H9 (cell line): ENCODE measurements at regions not wholly inside any gene's neighbourhood (a gene's known extent, or its start where the extent isn't known, plus 50 kb on each side); places are given as distances from the start of the nearest gene placed in this dataset.

Source experiments
- DNase-seq: peaks from one replicate; pipeline ENCODE4 v3.0.0-alpha.2; 2017
- H2AFZ ChIP-seq: one replicate; pipeline ENCODE4 v1.6.1; 2013; ENCODE audit warnings: mild to moderate bottlenecking, low read length, control low read depth, moderate library complexity
- H2AK5ac ChIP-seq: 2 replicates; pipeline ENCODE4 v1.6.1; 2013; ENCODE audit warnings: low read length, control low read depth, mixed read lengths; ENCODE audit not compliant: insufficient read length
- H2BK120ac ChIP-seq: one replicate; pipeline ENCODE4 v1.6.1; 2013; ENCODE audit warnings: low read depth, mild to moderate bottlenecking, low read length, control low read depth, inconsistent platforms; ENCODE audit not compliant: poor library complexity, severe bottlenecking
- H2BK12ac ChIP-seq: 2 replicates; pipeline ENCODE4 v1.6.1; 2013; ENCODE audit warnings: low read length, control low read depth, mixed read lengths, low read depth; ENCODE audit not compliant: insufficient read length
- H2BK15ac ChIP-seq: 2 replicates; pipeline ENCODE4 v1.6.1; 2013; ENCODE audit warnings: low read depth, low read length, control low read depth
- H2BK20ac ChIP-seq: one replicate; pipeline ENCODE4 v1.6.1; 2013; ENCODE audit warnings: low read depth, mild to moderate bottlenecking, low read length, control low read depth, inconsistent platforms; ENCODE audit not compliant: poor library complexity, severe bottlenecking
- H2BK5ac ChIP-seq: 2 replicates; pipeline ENCODE4 v1.6.1; 2013; ENCODE audit warnings: low read length, control low read depth, mixed read lengths; ENCODE audit not compliant: insufficient read length
- H3K14ac ChIP-seq: 2 replicates; pipeline ENCODE4 v1.6.1; 2013; ENCODE audit warnings: low read length, control low read depth; ENCODE audit not compliant: insufficient read depth
- H3K18ac ChIP-seq: 2 replicates; pipeline ENCODE4 v1.6.1; 2013; ENCODE audit warnings: low read depth, mild to moderate bottlenecking, mixed read lengths, low read length, control low read depth; ENCODE audit not compliant: insufficient read length
- H3K23ac ChIP-seq: 2 replicates; pipeline ENCODE4 v1.6.1; 2013; ENCODE audit warnings: low read length, control low read depth, mixed read lengths, low read depth; ENCODE audit not compliant: insufficient read length
- H3K23me2 ChIP-seq: 2 replicates; pipeline ENCODE4 v1.6.1; 2013; ENCODE audit warnings: low read depth, mild to moderate bottlenecking, mixed read lengths, low read length, control low read depth; ENCODE audit not compliant: insufficient read length, poor library complexity, severe bottlenecking
- H3K27ac ChIP-seq: 2 replicates; pipeline ENCODE4 v1.5.1; 2013; ENCODE audit warnings: low read length, control low read depth, mixed read lengths, low read depth; ENCODE audit not compliant: insufficient read length
- H3K27me3 ChIP-seq: 2 replicates; pipeline ENCODE4 v1.6.1; 2013; ENCODE audit warnings: low read length, control low read depth, inconsistent platforms; ENCODE audit not compliant: insufficient read depth
- H3K4ac ChIP-seq: 2 replicates; pipeline ENCODE4 v1.6.1; 2013; ENCODE audit warnings: low read depth, mild to moderate bottlenecking, control low read depth, inconsistent platforms, low read length, moderate library complexity
- H3K4me1 ChIP-seq: 2 replicates; pipeline ENCODE4 v1.6.1; 2013; ENCODE audit warnings: low read length, control low read depth, inconsistent platforms; ENCODE audit not compliant: insufficient read depth
- H3K4me2 ChIP-seq: 2 replicates; pipeline ENCODE4 v1.6.1; 2013; ENCODE audit warnings: low read length, control low read depth, mixed read lengths; ENCODE audit not compliant: insufficient read length, insufficient read depth
- H3K56ac ChIP-seq: 2 replicates; pipeline ENCODE4 v1.6.1; 2013; ENCODE audit warnings: low read depth, mild to moderate bottlenecking, mixed read lengths, low read length, control low read depth; ENCODE audit not compliant: insufficient read length
- H3K79me1 ChIP-seq: 2 replicates; pipeline ENCODE4 v1.6.1; 2013; ENCODE audit warnings: low read depth, mild to moderate bottlenecking, moderate library complexity, low read length, control low read depth, inconsistent platforms; ENCODE audit not compliant: insufficient read depth, poor library complexity, severe bottlenecking
- H3K79me2 ChIP-seq: 2 replicates; pipeline ENCODE4 v1.6.1; 2013; ENCODE audit warnings: low read length, control low read depth, inconsistent platforms; ENCODE audit not compliant: insufficient read depth
- H3K9ac ChIP-seq: 2 replicates; pipeline ENCODE4 v1.6.1; 2013; ENCODE audit warnings: low read length, control low read depth, mixed read lengths; ENCODE audit not compliant: insufficient read length; ENCODE audit errors: extremely low read depth
- H3K9me3 ChIP-seq: one replicate; pipeline ENCODE4 v1.6.1; 2013; ENCODE audit warnings: low read depth, low read length, inconsistent platforms; ENCODE audit not compliant: control insufficient read depth
- H3T11ph ChIP-seq: one replicate; pipeline ENCODE4 v1.6.1; 2013; ENCODE audit warnings: mild to moderate bottlenecking, low read length, control low read depth, inconsistent platforms
- H4K20me1 ChIP-seq: one replicate; pipeline ENCODE4 v1.6.1; 2013; ENCODE audit not compliant: control insufficient read depth, insufficient read length, insufficient read depth
- H4K5ac ChIP-seq: 2 replicates; pipeline ENCODE4 v1.6.1; 2013; ENCODE audit warnings: low read depth, mild to moderate bottlenecking, mixed read lengths, low read length, control low read depth; ENCODE audit not compliant: insufficient read length
- H4K8ac ChIP-seq: replicated peaks from 2 replicates; pipeline ENCODE4 v1.6.1; 2013; ENCODE audit warnings: low read length, control low read depth, mixed read lengths, low read depth; ENCODE audit not compliant: insufficient read length
- H4K91ac ChIP-seq: 2 replicates; pipeline ENCODE4 v1.6.1; 2013; ENCODE audit warnings: low read depth, mild to moderate bottlenecking, moderate library complexity, mixed read lengths, low read length, control low read depth; ENCODE audit not compliant: insufficient read length
- H3K27ac Mint-ChIP-seq, 3 experiments: 2 replicates in 2 of 3; 3 replicates in 1 of 3; pipeline ENCODE4 v1.8.0; 2020 to 2021; ENCODE audit warnings: mixed read lengths in 3 of 3, mild to moderate bottlenecking in 1 of 3, moderate library complexity in 1 of 3
- H3K27me3 Mint-ChIP-seq: 2 replicates; pipeline ENCODE4 v1.8.0; 2021; ENCODE audit warnings: low read depth, mild to moderate bottlenecking, moderate library complexity, mixed read lengths
- H3K36me3 Mint-ChIP-seq, 3 experiments: 2 replicates in 2 of 3; 3 replicates in 1 of 3; pipeline ENCODE4 v1.8.0; 2020 to 2021; ENCODE audit warnings: low read depth in 3 of 3, mixed read lengths in 3 of 3; ENCODE audit not compliant: insufficient read depth in 1 of 3
- H3K4me1 Mint-ChIP-seq, 2 experiments: 2 replicates each; pipeline ENCODE4 v1.8.0; 2020; ENCODE audit warnings: mixed read lengths in 2 of 2
- H3K4me3 Mint-ChIP-seq, 2 experiments: 2 replicates in 1 of 2; 3 replicates in 1 of 2; pipeline ENCODE4 v1.8.0; 2020 to 2021; ENCODE audit warnings: mild to moderate bottlenecking in 2 of 2, mixed read lengths in 2 of 2, moderate library complexity in 1 of 2
- H3K9me3 Mint-ChIP-seq, 2 experiments: 2 replicates in 1 of 2; 3 replicates in 1 of 2; pipeline ENCODE4 v1.8.0; 2020; ENCODE audit warnings: mild to moderate bottlenecking in 2 of 2, mixed read lengths in 2 of 2, moderate library complexity in 1 of 2
- CTCF ChIP-seq: fragments of 200-600 bp; sonication (generic); conservative IDR thresholded peaks from 3 replicates; pipeline ENCODE4 v1.8.0; 2021; ENCODE audit warnings: antibody characterized with exemption, mild to moderate bottlenecking
- WGBS: extraction: QIAGEN DNeasy Blood & Tissue Kit; methylation state at CpG from one replicate; pipeline ENCODE4 v1.1.7; 2013; ENCODE audit warnings: missing lambda C conversion rate, low lambda C conversion rate, mixed read lengths; ENCODE audit not compliant: insufficient read length; ENCODE audit errors: extremely low coverage; 5-methylcytosine and 5-hydroxymethylcytosine counted together

- no peak overlapping the region for H2AFZ ChIP-seq
- no peak overlapping the region for H2AK5ac ChIP-seq
- no peak overlapping the region for H2BK120ac ChIP-seq
- H4K8ac ChIP-seq = no peak overlapping the region
- H3K9ac ChIP-seq = no peak overlapping the region
- no peak overlapping the region for H2BK20ac ChIP-seq
- no peak overlapping the region for H2BK5ac ChIP-seq
- H3K4ac ChIP-seq = no peak overlapping the region
- no peak overlapping the region for H3T11ph ChIP-seq
- H3K79me2 ChIP-seq = no peaks in the 10 kb centered on the region
- no peak overlapping the region for H2BK12ac ChIP-seq
- no peak overlapping the region for H3K56ac ChIP-seq
- H3K23ac ChIP-seq = no peak overlapping the region
- H4K91ac ChIP-seq = no peak overlapping the region
- no peak overlapping the region for H3K18ac ChIP-seq
- Mint-ChIP-seq H3K27me3 (peaks cover 2% of the 10 kb centered on the region; the same call in 1 of the 2 replicates), H3K27ac (no peak overlapping the region), H3K4me3 (no peak overlapping the region), H3K4me1 (0 out of 4 replicates have a peak, but pooled peaks cover 0 to 2% of the 10 kb centered on the region in 2 experiments), H3K36me3 (no peaks in the 10 kb centered on the region), H3K9me3 (no peaks in the 10 kb centered on the region)
- no peak overlapping the region for H3K4me2 ChIP-seq
- no peaks in the 10 kb centered on the region for H3K27me3 ChIP-seq
- no peaks in the 10 kb centered on the region for H3K9me3 ChIP-seq
- H3K14ac ChIP-seq = no peak overlapping the region
- no peak for TF ChIP-seq CTCF
- no peaks in the 10 kb centered on the region for H3K23me2 ChIP-seq
- no peak overlapping the region for H2BK15ac ChIP-seq
- no CpG with 5 or more reads among the region's 3 CpGs for WGBS
- no peak overlapping the region for H3K27ac ChIP-seq
- H3K4me1 ChIP-seq = no peaks in the 10 kb centered on the region
- DNase-seq = no peak
- H3K79me1 ChIP-seq = no peaks in the 10 kb centered on the region
- no peak overlapping the region for H4K5ac ChIP-seq
- H4K20me1 ChIP-seq = no peaks in the 10 kb centered on the region
These were observed 206.8 kb downstream of the LPIN1 start for GRCh38 chr2:11953258-11953657.
